ENCODE measurements at regions not wholly inside any gene's neighbourhood (a gene's known extent, or its start where the extent isn't known, plus 50 kb on each side); places are given as distances from the start of the nearest gene placed in this dataset.

DNA sequence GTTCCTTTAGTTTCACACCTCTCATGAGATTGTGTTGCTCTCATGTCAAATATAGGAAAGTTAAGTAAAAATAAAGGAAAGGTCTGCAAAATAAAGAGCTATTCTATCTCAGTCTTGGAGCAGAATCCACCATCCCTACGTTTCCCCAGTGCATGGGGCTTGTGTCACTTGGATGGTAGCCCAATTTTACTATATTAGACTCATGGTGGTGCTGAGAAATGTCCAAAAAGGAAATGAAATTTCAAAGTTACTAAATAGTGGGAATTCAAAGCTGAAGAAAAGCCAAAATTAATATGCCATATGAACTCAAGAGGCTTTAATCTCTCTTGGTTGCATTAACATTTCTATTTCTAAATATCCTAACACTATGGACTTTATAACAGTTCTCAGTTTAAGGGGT lies 1283.3 kb upstream of the GJE1 start:
- Mint-ChIP-seq H3K4me3 (ENCODE audit: unreplicated experiment) (no peak overlapping the region), H3K36me3 (ENCODE audit: unreplicated experiment) (peaks cover 4% of the 10 kb centered on the region), H3K9me3 (ENCODE audit: unreplicated experiment) (peaks cover 12% of the 10 kb centered on the region), H3K4me1 (ENCODE audit: unreplicated experiment) (peaks cover 60% of the 10 kb centered on the region), H3K27me3 (ENCODE audit: unreplicated experiment) (no peaks in the 10 kb centered on the region), H3K27ac (ENCODE audit: unreplicated experiment) (peak overlapping the region; percentile 64)
- TF ChIP-seq, protein P1, sequence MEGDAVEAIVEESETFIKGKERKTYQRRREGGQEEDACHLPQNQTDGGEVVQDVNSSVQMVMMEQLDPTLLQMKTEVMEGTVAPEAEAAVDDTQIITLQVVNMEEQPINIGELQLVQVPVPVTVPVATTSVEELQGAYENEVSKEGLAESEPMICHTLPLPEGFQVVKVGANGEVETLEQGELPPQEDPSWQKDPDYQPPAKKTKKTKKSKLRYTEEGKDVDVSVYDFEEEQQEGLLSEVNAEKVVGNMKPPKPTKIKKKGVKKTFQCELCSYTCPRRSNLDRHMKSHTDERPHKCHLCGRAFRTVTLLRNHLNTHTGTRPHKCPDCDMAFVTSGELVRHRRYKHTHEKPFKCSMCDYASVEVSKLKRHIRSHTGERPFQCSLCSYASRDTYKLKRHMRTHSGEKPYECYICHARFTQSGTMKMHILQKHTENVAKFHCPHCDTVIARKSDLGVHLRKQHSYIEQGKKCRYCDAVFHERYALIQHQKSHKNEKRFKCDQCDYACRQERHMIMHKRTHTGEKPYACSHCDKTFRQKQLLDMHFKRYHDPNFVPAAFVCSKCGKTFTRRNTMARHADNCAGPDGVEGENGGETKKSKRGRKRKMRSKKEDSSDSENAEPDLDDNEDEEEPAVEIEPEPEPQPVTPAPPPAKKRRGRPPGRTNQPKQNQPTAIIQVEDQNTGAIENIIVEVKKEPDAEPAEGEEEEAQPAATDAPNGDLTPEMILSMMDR (IDR thresholded peaks at IDR 0.05) = no peak
- DNase-seq (ENCODE audit: extremely low spot score, unreplicated experiment) = no peak

- Mint-ChIP-seq H3K36me3 (ENCODE audit: unreplicated experiment) (peaks cover 6% of the 10 kb centered on the region), H3K27ac (ENCODE audit: unreplicated experiment) (no peak overlapping the region), H3K9me3 (ENCODE audit: unreplicated experiment) (peaks cover 12% of the 10 kb centered on the region), H3K4me1 (ENCODE audit: unreplicated experiment) (peaks cover 56% of the 10 kb centered on the region), H3K4me3 (ENCODE audit: unreplicated experiment) (no peak overlapping the region), H3K27me3 (ENCODE audit: unreplicated experiment) (no peaks in the 10 kb centered on the region)
- DNase-seq (ENCODE audit: extremely low spot score, unreplicated experiment) = no peak
- TF ChIP-seq, protein P1 (IDR thresholded peaks at IDR 0.05) = no peak
These were observed 1285.5 kb upstream of the GJE1 start for GRCh38 chr6:140847262-140847645.

DNA sequence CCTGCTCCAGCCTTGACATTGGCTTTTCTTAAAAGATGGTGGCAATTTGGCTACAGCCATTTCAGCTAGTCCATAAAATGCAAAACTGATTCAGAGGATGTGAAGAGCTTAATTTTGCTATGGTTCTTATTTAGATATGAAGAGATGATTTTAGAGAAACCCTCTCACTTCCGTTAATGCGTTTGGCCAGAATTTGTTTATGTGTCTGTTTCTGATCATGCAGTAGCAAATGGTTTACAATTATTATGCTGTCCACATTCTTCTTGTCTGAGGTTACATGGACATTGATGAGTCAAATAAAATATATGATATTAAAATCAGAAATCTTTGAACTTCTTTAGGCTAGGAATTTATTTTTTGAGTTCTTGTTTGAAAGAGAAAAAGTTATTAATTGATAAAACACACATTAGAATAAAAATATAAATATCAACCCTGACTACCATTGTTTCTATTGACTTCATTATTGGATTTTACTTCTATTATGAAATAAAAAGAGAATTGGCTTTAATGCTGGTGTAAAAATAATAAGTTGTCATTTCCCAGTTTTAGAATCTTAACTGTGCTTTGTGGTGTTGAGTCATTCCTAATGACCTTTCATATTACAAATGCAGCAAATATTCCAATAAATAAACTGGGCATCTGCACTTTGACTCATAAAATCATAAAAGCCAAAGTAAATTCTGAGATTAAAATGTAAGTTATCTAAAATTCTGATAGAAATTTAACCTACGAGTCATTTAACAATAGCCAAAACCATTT lies 1286.0 kb upstream of the GJE1 start:
- TF ChIP-seq, protein P1 (IDR thresholded peaks at IDR 0.05) = no peak
- Mint-ChIP-seq H3K4me1 (ENCODE audit: unreplicated experiment) (peaks cover 56% of the 10 kb centered on the region), H3K4me3 (ENCODE audit: unreplicated experiment) (no peak overlapping the region), H3K36me3 (ENCODE audit: unreplicated experiment) (peaks cover 6% of the 10 kb centered on the region), H3K9me3 (ENCODE audit: unreplicated experiment) (peaks cover 12% of the 10 kb centered on the region), H3K27me3 (ENCODE audit: unreplicated experiment) (no peaks in the 10 kb centered on the region), H3K27ac (ENCODE audit: unreplicated experiment) (peak overlapping the region; percentile 81)
- no peak for DNase-seq (ENCODE audit: extremely low spot score, unreplicated experiment)

DNA sequence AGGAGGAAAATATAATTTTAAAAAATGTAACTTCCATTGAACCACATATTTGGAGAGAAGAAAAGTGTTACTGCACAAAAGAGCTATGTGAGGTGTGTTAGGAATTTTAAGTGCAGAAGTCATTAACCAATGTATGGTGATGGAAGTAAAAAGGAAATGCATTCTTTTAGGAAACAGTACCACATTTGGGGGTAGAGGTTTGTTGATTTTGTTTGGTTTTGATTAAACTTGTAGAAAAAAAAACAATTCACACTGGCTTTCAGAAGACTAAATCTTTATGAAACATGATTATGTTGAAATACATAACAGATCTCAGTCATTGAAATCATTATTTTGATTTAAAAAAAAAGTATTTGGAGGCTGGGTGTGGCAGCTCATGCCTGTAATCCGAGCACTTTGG lies 1287.0 kb upstream of the GJE1 start:
- H3K27me3 Mint-ChIP-seq (ENCODE audit: unreplicated experiment) = no peaks in the 10 kb centered on the region
- peak overlapping the region; percentile 81 for H3K27ac Mint-ChIP-seq (ENCODE audit: unreplicated experiment)
- H3K4me3 Mint-ChIP-seq (ENCODE audit: unreplicated experiment) = no peak overlapping the region
- TF ChIP-seq, protein P1 (IDR thresholded peaks at IDR 0.05) = no peak
- H3K4me1 Mint-ChIP-seq (ENCODE audit: unreplicated experiment) = peaks cover 56% of the 10 kb centered on the region
- peaks cover 12% of the 10 kb centered on the region for H3K9me3 Mint-ChIP-seq (ENCODE audit: unreplicated experiment)
- H3K36me3 Mint-ChIP-seq (ENCODE audit: unreplicated experiment) = peaks cover 6% of the 10 kb centered on the region
- no peak for DNase-seq (ENCODE audit: extremely low spot score, unreplicated experiment)

- H3K4me3 Mint-ChIP-seq (ENCODE audit: unreplicated experiment) = no peak overlapping the region
These were observed 1288.6 kb upstream of the GJE1 start for GRCh38 chr6:140844167-140844566.

More at GRCh38 chr6:140844167-140844566, 1288.6 kb upstream of the GJE1 start:
- DNase-seq (ENCODE audit: extremely low spot score, unreplicated experiment) = no peak
- Mint-ChIP-seq H3K9me3 (ENCODE audit: unreplicated experiment) (peaks cover 10% of the 10 kb centered on the region), H3K36me3 (ENCODE audit: unreplicated experiment) (peaks cover 6% of the 10 kb centered on the region), H3K27me3 (ENCODE audit: unreplicated experiment) (no peaks in the 10 kb centered on the region), H3K27ac (ENCODE audit: unreplicated experiment) (peak overlapping the region; percentile 17), H3K4me1 (ENCODE audit: unreplicated experiment) (peaks cover 45% of the 10 kb centered on the region)
- TF ChIP-seq, protein P1 (IDR thresholded peaks at IDR 0.05) = no peak

Measured in osteocyte (in vitro differentiated cells).